HG03354 (cell line): ENCODE measurements at regions not wholly inside any gene's neighbourhood (a gene's known extent, or its start where the extent isn't known, plus 50 kb on each side); places are given as distances from the start of the nearest gene placed in this dataset.

Experiments used
- ATAC-seq: cut with Tn5 transposase; IDR thresholded peaks from one replicate; pipeline ENCODE4 v1.9.1; 2021; ENCODE audit warnings: mild to moderate bottlenecking; ENCODE audit not compliant: unreplicated experiment, poor library complexity, severe bottlenecking

GRCh38 chr4:152010710-152011079, 249.9 kb upstream of the GATB start:
- no peak for ATAC-seq

- no peak for ATAC-seq
These were observed 249.3 kb upstream of the GATB start for GRCh38 chr4:152009983-152010709.

DNA sequence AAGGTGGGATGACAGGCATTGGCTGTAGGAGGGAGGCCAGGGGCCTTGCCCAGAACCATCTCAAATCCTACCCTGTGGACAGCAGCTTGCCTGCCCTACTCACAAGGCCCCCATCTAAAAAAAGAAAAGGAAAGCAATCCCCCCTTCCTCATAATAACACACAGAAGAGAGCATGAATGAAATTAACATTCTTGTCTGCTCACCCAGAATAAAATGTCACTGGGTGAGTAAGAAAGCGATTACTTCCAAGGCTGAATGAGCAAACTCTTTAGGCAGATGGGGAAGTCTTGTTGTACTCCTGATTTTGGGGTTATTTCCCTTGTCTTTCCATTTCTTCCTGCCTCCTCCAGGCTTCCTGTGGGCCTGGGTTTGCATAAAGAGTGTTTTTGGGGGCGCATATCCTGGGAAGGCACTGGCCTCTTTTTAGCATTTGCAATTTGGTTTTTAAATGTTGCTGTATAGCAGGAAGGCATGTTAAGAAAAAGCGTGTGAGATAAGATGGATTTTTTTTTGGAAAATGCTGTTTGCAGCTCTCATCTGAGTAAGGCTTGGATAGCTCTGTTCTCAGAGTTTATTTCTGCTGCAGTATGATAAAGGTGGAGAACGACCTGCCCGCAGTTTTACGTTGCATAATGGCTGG, 248.3 kb upstream of the GATB start:
- ATAC-seq = no peak

- ATAC-seq = no peak
These were observed 246.3 kb upstream of the GATB start for GRCh38 chr4:152007111-152007510.

- ATAC-seq = no peak
These were observed 244.0 kb upstream of the GATB start for GRCh38 chr4:152004801-152005200.

DNA sequence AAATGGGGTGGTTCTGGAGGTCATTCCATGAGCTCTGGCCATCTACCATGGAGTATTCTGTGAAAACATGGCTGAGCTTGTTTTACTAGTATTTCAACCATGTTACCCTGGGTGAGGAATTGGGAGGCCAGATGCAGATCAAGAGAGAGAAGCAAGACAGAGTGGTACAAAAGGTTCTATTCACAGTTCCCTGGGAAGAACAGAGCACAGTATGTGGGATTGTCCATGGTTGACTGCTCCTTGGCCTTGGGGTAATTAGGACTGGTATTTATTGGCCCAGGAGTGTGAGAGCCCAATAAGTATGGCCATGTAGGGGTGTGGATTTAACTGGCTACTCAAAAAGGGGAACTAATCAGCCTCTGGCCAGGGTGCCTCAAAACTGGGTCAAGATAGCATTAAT, 239.7 kb upstream of the GATB start:
- no peak for ATAC-seq

- no peak for ATAC-seq
These were observed 237.9 kb upstream of the GATB start for GRCh38 chr4:151998723-151999122.

DNA sequence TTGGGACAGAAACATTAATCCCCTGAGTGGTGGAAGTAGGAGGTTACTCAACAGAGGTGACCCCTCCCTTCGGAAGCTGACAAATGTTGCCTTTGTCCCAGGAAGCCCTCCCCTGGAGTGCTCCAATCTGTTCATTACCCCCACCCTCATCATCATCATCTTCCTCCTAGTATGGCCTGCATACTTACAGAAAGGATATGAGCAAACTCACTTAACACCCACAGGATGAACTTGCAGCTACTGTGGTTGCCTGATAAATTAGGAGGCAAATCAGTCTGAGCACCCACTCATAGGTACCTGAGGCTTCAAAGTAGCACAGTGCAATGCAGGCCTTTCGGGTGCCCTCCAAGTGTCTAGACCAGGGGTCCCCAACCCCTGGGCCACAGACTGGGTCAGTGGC, 236.7 kb upstream of the GATB start:
- no peak for ATAC-seq

- no peak for ATAC-seq
These were observed 233.6 kb upstream of the GATB start for GRCh38 chr4:151994429-151994828.

DNA sequence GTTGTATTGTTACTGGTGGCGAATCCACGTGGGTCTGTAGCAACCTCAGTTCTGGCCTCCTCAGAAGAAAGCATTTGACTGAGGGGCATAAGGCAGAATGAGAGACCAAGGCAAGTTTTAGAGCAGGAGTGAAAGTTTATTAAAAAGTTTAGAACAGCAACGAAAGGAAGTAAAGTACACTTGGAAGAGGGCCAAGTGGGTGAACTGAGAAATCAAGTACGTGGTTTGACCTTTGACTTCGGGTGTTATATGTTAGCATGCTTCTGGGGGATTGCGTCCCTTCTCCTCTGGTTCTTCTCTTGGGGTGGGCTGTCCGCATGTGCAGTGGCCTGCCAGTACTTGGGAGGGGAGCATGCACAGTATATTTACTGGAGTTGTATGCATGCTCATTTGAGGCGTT, 232.7 kb upstream of the GATB start:
- no peak for ATAC-seq

GRCh38 chr4:151992332-151993154, 231.7 kb upstream of the GATB start:
- ATAC-seq = no peak

DNA sequence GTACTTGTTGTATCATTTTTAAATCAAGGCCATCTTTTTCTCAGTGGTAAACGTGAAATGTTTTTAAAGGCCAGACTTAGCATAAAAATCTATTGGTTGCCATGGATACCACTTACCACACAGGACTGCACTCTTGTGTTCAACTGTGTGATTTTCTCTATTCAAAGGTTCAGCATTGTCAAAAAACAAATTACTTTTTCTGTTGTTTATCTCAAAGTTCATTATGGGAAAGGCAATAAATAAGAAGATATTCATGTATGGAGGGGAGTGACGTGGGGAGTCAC, 231.0 kb upstream of the GATB start:
- ATAC-seq = no peak

DNA sequence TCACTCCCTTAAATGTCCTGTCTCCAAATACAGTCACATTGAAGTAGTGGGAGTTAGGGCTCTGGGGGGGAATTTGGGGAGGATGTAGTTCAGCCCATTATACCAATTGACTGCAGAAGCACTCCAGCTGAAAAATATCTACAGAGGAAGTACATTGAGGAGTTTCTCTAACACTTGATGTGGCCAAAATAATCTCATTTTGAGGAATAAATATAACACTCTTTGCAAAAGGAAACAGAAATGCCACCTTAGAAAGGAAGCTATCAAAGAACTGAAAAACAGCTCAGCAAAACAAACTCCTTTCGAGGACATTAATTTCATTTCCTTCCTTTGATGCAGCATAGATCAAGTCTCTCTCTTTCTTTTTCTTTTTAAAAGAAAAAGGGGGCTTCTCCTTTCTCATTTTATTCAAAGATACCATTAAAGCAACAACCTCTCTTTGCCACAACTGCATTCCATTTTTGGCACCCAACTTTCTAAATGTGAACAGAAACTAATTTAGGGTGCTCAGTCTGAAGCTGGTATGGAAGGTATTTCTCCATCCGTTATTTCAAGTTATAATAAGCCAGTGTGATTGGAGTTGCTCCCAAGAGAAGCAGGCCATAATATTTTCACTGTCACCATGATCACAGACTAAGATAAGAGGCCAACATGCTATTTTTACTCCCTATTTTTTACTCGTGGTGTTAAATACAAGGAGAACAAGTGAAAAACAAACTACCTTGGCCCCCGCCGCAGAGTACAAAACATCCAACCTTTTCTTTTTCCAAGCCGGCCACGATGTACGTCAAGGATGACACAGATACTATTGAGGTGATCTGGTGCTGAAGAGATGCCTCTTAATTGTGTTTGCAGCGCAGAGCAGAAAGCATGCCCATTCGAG, 230.4 kb upstream of the GATB start:
- ATAC-seq = no peak

- no peak for ATAC-seq
These were observed 229.4 kb upstream of the GATB start for GRCh38 chr4:151990201-151990600.

DNA sequence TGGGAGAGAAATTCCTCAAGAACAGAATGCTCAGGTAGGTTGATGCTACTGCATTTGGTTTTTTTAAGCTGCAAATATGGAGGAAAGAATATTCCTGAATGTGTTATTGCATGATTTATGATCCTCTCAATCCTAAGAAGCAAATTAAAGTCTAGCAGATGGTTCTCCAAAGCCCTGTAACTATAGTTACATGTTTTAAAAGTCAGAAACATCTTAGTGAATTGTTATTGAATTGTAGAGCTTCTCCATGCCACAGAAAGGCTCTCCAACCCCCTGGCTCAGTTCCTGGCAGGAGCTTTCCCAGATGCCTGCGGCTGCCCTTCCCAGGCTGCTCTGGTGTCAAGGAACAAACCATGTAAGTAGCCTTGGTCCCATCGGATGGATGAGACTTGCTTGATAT, 227.8 kb upstream of the GATB start:
- ATAC-seq = no peak

GRCh38 chr4:151987606-151988005, 226.8 kb upstream of the GATB start:
- no peak for ATAC-seq

- no peak for ATAC-seq
These were observed 223.0 kb upstream of the GATB start for GRCh38 chr4:151983854-151984253.

GRCh38 chr4:151979819-151980218, 219.0 kb upstream of the GATB start:
- ATAC-seq = no peak

- ATAC-seq = no peak
These were observed 207.8 kb upstream of the GATB start for GRCh38 chr4:151968643-151969042.

DNA sequence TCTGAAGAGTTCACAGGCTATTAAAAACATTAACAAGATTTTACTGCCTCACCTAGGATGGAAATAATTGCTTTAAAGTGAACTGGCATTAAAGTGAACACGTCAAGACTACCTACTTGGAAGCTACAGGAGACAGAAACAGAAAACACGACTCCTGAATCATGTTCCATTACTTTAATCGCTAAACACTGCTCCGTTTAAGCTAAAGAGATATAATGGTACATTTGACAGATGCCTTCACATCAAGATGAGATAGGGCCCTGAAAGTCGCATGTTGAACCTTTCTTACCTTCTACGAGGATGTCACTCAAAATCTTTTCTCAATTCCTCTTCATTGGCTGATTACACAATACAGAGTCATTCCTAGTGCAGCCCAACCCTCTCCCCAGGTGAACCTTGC, 206.3 kb upstream of the GATB start:
- ATAC-seq = no peak
